MM.1S (cell line): ENCODE measurements at regions not wholly inside any gene's neighbourhood (a gene's known extent, or its start where the extent isn't known, plus 50 kb on each side); places are given as distances from the start of the nearest gene placed in this dataset.

Experiments used
- CTCF ChIP-seq: fragments of 300-600 bp; sonication (generic); IDR thresholded peaks from 2 replicates; pipeline ENCODE4 v1.5.1; 2016; ENCODE audit warnings: antibody characterized with exemption, low read length, mixed read lengths
- EZH2 ChIP-seq: fragments of 300-600 bp; sonication (generic); optimal IDR thresholded peaks from 2 replicates; pipeline ENCODE3; 2017; ENCODE audit warnings: low read depth, mild to moderate bottlenecking, antibody characterized with exemption, low read length, mixed read lengths

- TF ChIP-seq CTCF = no peak
- TF ChIP-seq EZH2 = no peak
These were observed 371.7 kb downstream of the WDR11 start for GRCh38 chr10:121222842-121223241.
